ENCODE measurements at regions not wholly inside any gene's neighbourhood (a gene's known extent, or its start where the extent isn't known, plus 50 kb on each side); places are given as distances from the start of the nearest gene placed in this dataset.

DNA sequence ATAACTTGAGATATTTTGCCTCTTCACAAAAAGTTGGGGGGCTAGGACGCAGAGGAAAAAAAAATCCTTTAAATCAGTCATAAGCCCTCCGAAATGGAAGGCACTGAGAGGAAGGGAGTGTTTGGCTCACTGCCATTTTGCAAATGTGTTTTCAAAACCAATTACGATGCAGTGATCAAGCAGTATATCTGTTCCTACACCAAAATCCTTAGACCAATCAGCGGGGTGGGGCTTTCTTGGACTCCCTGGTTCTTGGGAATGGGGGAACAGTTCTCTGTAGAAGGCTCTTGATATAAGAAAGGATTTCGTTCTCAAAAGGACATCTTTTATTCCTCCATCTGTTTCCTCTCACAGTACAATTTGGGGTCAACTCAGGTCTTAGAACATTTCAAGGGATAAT is 478.6 kb upstream of the JARID2 start:
- Histone ChIP-seq H3K4me3 (ENCODE audit: low read depth, low read length) (no peak overlapping the region), H3K4me1 (ENCODE audit: control insufficient read depth, insufficient read depth, low read length) (peaks cover 15% of the 10 kb centered on the region), H3K9me3 (ENCODE audit: control insufficient read depth, insufficient read depth, low read depth, low read length) (no peaks in the 10 kb centered on the region), H3K27ac (ENCODE audit: extremely low read depth, low read depth, low read length) (no peak overlapping the region), H3K36me3 (ENCODE audit: control insufficient read depth in 2 of 2, insufficient read depth in 1 of 2, low read length in 2 of 2) (no peaks in the 10 kb centered on the region)
- ChIA-PET POLR2A (interaction anchor here (0.5 kb wide), 1 partner anchor 475 kb away, joined by 3 read pairs; no protein-coding TSS in a partner anchor), CTCF (no interaction called here)
- TF ChIP-seq ZNF133 (tag by site-specific recombination; IDR thresholded peaks at IDR 0.05) (no peak), KLF9 (tag by site-specific recombination; IDR thresholded peaks at IDR 0.05; ENCODE audit: low read depth) (no peak), YY2 (tag by site-specific recombination; IDR thresholded peaks at IDR 0.05) (no peak), ZNF354C (tag by site-specific recombination; IDR thresholded peaks at IDR 0.05; ENCODE audit: borderline replicate concordance, low read depth) (no peak), ZFHX2 (tag by site-specific recombination; conservative IDR thresholded peaks at IDR 0.05) (no peak), GLIS1 (tag by site-specific recombination; IDR thresholded peaks at IDR 0.05) (no peak), ZNF211 (tag by site-specific recombination; IDR thresholded peaks at IDR 0.05; ENCODE audit: low read depth) (no peak), ZNF626 (tag by site-specific recombination; IDR thresholded peaks at IDR 0.05) (no peak), ZNF132 (tag by site-specific recombination; IDR thresholded peaks at IDR 0.05; ENCODE audit: borderline replicate concordance) (no peak)
- TF ChIP-seq, protein P1, sequence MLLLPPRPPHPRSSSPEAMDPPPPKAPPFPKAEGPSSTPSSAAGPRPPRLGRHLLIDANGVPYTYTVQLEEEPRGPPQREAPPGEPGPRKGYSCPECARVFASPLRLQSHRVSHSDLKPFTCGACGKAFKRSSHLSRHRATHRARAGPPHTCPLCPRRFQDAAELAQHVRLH (tag by site-specific recombination; IDR thresholded peaks at IDR 0.05): no peak

DNA sequence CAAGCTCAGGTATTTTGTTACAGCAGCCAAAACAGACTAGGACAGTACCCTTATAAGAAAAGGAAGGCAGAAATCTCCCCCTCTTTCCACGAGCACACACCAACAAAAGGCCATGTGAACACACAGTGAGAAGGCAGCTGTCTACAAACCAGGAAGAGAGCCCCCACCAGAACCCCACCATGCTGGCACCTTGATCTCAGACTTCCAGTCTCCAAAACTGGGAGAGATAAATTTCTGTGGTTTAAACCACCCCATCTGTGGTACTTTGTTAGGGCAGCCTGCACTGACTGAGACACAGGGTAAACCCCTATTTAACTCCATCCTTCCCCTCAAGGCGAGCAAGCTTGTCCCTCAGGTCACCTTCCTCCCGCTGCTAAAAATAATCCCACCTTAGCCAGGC is 475.8 kb upstream of the JARID2 start:
- Histone ChIP-seq H3K4me3 (ENCODE audit: low read depth, low read length) (no peak overlapping the region), H3K27ac (ENCODE audit: extremely low read depth, low read depth, low read length) (no peak overlapping the region), H3K4me1 (ENCODE audit: control insufficient read depth, insufficient read depth, low read length) (peaks cover 4% of the 10 kb centered on the region), H3K9me3 (ENCODE audit: control insufficient read depth, insufficient read depth, low read depth, low read length) (no peaks in the 10 kb centered on the region), H3K36me3 (ENCODE audit: control insufficient read depth in 2 of 2, insufficient read depth in 1 of 2, low read length in 2 of 2) (no peaks in the 10 kb centered on the region)
- ChIA-PET CTCF (interaction anchor here (0.8 kb wide), 1 partner anchor 228 kb away, joined by 5 read pairs; no protein-coding TSS in a partner anchor), POLR2A (no interaction called here)
- TF ChIP-seq GLI4 (tag by site-specific recombination; IDR thresholded peaks at IDR 0.05) (no peak), TCF7L2 (IDR thresholded peaks at IDR 0.05; ENCODE audit: borderline replicate concordance, low read depth, low read length) (no peak), EGR2 (tag by site-specific recombination; IDR thresholded peaks at IDR 0.05; ENCODE audit: low read depth) (no peak), SP3 (tag by site-specific recombination; IDR thresholded peaks at IDR 0.05) (no peak), KLF8 (tag by site-specific recombination; IDR thresholded peaks at IDR 0.05) (no peak), ZNF121 (tag by site-specific recombination; IDR thresholded peaks at IDR 0.05) (no peak), ZBTB21 (tag by site-specific recombination; IDR thresholded peaks at IDR 0.05) (no peak), SCRT2 (tag by site-specific recombination; IDR thresholded peaks at IDR 0.05) (no peak), ZNF521 (tag by site-specific recombination; IDR thresholded peaks at IDR 0.05) (no peak), ZFP69B (tag by site-specific recombination; IDR thresholded peaks at IDR 0.05) (no peak), BCL11B (tag by site-specific recombination; IDR thresholded peaks at IDR 0.05; ENCODE audit: low read depth) (no peak), OVOL3 (tag by site-specific recombination; IDR thresholded peaks at IDR 0.05) (no peak), ZNF394 (tag by site-specific recombination; IDR thresholded peaks at IDR 0.05; ENCODE audit: borderline replicate concordance) (no peak), ZNF138 (tag by site-specific recombination; IDR thresholded peaks at IDR 0.05; ENCODE audit: borderline replicate concordance) (no peak), ZNF10 (tag by site-specific recombination; IDR thresholded peaks at IDR 0.05) (no peak)
- TF ChIP-seq, protein P2, sequence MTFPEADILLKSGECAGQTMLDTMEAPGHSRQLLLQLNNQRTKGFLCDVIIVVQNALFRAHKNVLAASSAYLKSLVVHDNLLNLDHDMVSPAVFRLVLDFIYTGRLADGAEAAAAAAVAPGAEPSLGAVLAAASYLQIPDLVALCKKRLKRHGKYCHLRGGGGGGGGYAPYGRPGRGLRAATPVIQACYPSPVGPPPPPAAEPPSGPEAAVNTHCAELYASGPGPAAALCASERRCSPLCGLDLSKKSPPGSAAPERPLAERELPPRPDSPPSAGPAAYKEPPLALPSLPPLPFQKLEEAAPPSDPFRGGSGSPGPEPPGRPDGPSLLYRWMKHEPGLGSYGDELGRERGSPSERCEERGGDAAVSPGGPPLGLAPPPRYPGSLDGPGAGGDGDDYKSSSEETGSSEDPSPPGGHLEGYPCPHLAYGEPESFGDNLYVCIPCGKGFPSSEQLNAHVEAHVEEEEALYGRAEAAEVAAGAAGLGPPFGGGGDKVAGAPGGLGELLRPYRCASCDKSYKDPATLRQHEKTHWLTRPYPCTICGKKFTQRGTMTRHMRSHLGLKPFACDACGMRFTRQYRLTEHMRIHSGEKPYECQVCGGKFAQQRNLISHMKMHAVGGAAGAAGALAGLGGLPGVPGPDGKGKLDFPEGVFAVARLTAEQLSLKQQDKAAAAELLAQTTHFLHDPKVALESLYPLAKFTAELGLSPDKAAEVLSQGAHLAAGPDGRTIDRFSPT (tag by site-specific recombination; IDR thresholded peaks at IDR 0.05): no peak
- TF ChIP-seq, protein P3, sequence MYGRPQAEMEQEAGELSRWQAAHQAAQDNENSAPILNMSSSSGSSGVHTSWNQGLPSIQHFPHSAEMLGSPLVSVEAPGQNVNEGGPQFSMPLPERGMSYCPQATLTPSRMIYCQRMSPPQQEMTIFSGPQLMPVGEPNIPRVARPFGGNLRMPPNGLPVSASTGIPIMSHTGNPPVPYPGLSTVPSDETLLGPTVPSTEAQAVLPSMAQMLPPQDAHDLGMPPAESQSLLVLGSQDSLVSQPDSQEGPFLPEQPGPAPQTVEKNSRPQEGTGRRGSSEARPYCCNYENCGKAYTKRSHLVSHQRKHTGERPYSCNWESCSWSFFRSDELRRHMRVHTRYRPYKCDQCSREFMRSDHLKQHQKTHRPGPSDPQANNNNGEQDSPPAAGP (tag by site-specific recombination; IDR thresholded peaks at IDR 0.05): no peak
- TF ChIP-seq, protein P4, sequence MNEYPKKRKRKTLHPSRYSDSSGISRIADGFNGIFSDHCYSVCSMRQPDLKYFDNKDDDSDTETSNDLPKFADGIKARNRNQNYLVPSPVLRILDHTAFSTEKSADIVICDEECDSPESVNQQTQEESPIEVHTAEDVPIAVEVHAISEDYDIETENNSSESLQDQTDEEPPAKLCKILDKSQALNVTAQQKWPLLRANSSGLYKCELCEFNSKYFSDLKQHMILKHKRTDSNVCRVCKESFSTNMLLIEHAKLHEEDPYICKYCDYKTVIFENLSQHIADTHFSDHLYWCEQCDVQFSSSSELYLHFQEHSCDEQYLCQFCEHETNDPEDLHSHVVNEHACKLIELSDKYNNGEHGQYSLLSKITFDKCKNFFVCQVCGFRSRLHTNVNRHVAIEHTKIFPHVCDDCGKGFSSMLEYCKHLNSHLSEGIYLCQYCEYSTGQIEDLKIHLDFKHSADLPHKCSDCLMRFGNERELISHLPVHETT (tag by site-specific recombination; IDR thresholded peaks at IDR 0.05): no peak
- TF ChIP-seq, protein P5, sequence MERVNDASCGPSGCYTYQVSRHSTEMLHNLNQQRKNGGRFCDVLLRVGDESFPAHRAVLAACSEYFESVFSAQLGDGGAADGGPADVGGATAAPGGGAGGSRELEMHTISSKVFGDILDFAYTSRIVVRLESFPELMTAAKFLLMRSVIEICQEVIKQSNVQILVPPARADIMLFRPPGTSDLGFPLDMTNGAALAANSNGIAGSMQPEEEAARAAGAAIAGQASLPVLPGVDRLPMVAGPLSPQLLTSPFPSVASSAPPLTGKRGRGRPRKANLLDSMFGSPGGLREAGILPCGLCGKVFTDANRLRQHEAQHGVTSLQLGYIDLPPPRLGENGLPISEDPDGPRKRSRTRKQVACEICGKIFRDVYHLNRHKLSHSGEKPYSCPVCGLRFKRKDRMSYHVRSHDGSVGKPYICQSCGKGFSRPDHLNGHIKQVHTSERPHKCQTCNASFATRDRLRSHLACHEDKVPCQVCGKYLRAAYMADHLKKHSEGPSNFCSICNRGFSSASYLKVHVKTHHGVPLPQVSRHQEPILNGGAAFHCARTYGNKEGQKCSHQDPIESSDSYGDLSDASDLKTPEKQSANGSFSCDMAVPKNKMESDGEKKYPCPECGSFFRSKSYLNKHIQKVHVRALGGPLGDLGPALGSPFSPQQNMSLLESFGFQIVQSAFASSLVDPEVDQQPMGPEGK (tag by site-specific recombination; IDR thresholded peaks at IDR 0.05): no peak
